NCI-H1048 (cell line): ENCODE measurements at regions not wholly inside any gene's neighbourhood (a gene's known extent, or its start where the extent isn't known, plus 50 kb on each side); places are given as distances from the start of the nearest gene placed in this dataset.

Experiments
- DNase-seq: peaks from one replicate; lab custom pipeline; 2025; lab: John Stamatoyannopoulos, UW

GRCh38 chr6:21381331-21381963, 212.1 kb upstream of the SOX4 start:
- DNase-seq: no peak

- DNase-seq: no peak
Observed at GRCh38 chr6:21382821-21383449, 210.6 kb upstream of the SOX4 start.

- no peak for DNase-seq
Observed at GRCh38 chr6:21383450-21384085, 210.0 kb upstream of the SOX4 start.

GRCh38 chr6:21384216-21384615, 209.3 kb upstream of the SOX4 start:
- no peak for DNase-seq

GRCh38 chr6:21386744-21387143, 206.8 kb upstream of the SOX4 start:
- no peak for DNase-seq

GRCh38 chr6:21390532-21391213, 202.9 kb upstream of the SOX4 start:
- no peak for DNase-seq

- no peak for DNase-seq
Observed at GRCh38 chr6:21392177-21392576, 201.4 kb upstream of the SOX4 start.

GRCh38 chr6:21393441-21394165, 199.9 kb upstream of the SOX4 start:
- no peak for DNase-seq

GRCh38 chr6:21395121-21395520, 198.4 kb upstream of the SOX4 start:
- DNase-seq: no peak

GRCh38 chr6:21396313-21396712, 197.2 kb upstream of the SOX4 start:
- DNase-seq: no peak

- no peak for DNase-seq
Observed at GRCh38 chr6:21398741-21399325, 194.7 kb upstream of the SOX4 start.

GRCh38 chr6:21402368-21402767, 191.2 kb upstream of the SOX4 start:
- DNase-seq: no peak

- DNase-seq: no peak
Observed at GRCh38 chr6:21404577-21404976, 189.0 kb upstream of the SOX4 start.

- DNase-seq: no peak
Observed at GRCh38 chr6:21406316-21406715, 187.2 kb upstream of the SOX4 start.

- DNase-seq: no peak
Observed at GRCh38 chr6:21409231-21409630, 184.3 kb upstream of the SOX4 start.

GRCh38 chr6:21413428-21413827, 180.1 kb upstream of the SOX4 start:
- DNase-seq: no peak

- DNase-seq: no peak
Observed at GRCh38 chr6:21414065-21414464, 179.5 kb upstream of the SOX4 start.

- DNase-seq: no peak
Observed at GRCh38 chr6:21420146-21420878, 173.2 kb upstream of the SOX4 start.

GRCh38 chr6:21420926-21421325, 172.6 kb upstream of the SOX4 start:
- DNase-seq: no peak

- DNase-seq: no peak
Observed at GRCh38 chr6:21423106-21423854, 170.3 kb upstream of the SOX4 start.
